NB4 (cell line): ENCODE measurements at regions not wholly inside any gene's neighbourhood (a gene's known extent, or its start where the extent isn't known, plus 50 kb on each side); places are given as distances from the start of the nearest gene placed in this dataset.

Source experiments
- DNase-seq: peaks from one replicate; pipeline ENCODE4 v3.0.0; 2010; ENCODE audit warnings: low read depth
- H3K4me3 ChIP-seq: one replicate; pipeline ENCODE4 v1.5.1; 2011; ENCODE audit warnings: mild to moderate bottlenecking, low read depth, low read length, moderate library complexity
- MYC ChIP-seq: IDR thresholded peaks from 2 replicates; pipeline ENCODE4 v1.6.1; 2011; ENCODE audit warnings: low read depth, low read length
- POLR2A ChIP-seq: IDR thresholded peaks from 2 replicates; pipeline ENCODE4 v1.6.1; 2011; ENCODE audit warnings: mild to moderate bottlenecking; ENCODE audit not compliant: insufficient read length; ENCODE audit errors: extremely low read depth
- TF ChIP-seq, protein P1 (sequence below): IDR thresholded peaks from one replicate; pipeline ENCODE4 v1.5.1; 2012; ENCODE audit warnings: low read depth, low read length
- TF ChIP-seq, protein P2 (sequence below): IDR thresholded peaks from 2 replicates; pipeline ENCODE4 v1.6.1; 2011; ENCODE audit warnings: low read depth, low read length

DNA sequence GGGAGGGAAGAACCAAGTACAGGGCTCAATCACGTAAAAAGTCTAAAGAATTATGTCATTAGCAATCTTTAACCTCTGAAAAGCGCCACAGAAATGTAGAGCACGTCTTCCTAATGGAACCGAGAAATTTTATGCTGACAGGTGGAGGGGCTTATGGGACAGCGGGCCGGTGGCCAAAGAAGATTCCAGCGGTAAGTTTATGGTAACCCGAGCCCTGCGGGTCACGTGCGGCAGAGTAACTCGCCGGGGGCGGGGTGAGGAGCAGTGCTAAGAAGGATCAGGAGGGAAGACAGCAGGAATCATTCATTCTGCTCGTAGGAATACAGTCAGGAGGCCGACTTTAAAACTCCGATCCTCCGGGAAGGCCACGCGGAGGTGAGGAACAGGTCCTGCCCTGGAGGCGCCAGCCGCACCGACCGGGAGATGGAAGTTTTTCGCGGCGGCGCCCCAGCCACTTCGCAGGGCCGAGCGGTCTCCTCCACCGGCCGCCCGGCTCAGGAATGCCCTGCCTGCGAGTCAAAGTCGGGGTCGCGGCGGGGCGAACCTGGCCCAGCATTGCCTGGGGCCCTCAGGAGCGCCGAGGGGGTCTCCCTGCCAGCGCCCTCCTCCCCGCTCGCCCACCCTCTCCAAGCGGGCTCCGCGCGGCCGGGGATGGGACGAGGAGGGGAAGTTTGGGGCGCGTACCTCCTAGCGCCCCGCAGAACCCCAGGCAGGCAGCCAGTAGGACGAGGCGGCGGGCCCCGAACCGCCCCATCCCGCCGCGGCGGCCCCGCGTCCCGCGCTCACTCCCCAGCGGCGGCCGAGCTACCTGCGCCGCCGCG lies 101.8 kb downstream of the ESM1 start:
- no peak overlapping the region for H3K4me3 ChIP-seq
- DNase-seq: no peak
- TF ChIP-seq POLR2A (no peak), MYC (no peak)
- TF ChIP-seq, protein P1, sequence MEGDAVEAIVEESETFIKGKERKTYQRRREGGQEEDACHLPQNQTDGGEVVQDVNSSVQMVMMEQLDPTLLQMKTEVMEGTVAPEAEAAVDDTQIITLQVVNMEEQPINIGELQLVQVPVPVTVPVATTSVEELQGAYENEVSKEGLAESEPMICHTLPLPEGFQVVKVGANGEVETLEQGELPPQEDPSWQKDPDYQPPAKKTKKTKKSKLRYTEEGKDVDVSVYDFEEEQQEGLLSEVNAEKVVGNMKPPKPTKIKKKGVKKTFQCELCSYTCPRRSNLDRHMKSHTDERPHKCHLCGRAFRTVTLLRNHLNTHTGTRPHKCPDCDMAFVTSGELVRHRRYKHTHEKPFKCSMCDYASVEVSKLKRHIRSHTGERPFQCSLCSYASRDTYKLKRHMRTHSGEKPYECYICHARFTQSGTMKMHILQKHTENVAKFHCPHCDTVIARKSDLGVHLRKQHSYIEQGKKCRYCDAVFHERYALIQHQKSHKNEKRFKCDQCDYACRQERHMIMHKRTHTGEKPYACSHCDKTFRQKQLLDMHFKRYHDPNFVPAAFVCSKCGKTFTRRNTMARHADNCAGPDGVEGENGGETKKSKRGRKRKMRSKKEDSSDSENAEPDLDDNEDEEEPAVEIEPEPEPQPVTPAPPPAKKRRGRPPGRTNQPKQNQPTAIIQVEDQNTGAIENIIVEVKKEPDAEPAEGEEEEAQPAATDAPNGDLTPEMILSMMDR: no peak
- TF ChIP-seq, protein P2, sequence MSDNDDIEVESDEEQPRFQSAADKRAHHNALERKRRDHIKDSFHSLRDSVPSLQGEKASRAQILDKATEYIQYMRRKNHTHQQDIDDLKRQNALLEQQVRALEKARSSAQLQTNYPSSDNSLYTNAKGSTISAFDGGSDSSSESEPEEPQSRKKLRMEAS: no peak

DNA sequence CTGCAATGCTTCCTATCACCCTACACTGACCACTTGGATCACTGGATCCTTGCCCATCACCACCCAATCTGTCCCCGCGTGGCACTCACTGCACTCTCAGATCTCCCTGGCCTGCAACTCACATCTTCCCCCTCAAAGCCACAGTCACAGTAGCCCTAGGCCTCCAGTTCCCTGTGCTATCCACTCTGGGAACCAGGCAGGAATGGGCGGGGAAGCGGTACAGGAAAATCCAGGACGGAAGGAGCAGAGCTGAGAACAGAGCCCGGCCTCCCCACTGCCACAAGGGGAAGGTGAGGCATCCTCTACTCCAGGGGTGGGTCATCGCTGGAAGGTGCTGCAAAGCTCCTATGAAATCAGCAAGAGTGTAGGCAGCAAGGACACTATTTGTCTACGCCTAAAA lies 102.6 kb downstream of the ESM1 start:
- no peak overlapping the region for H3K4me3 ChIP-seq
- TF ChIP-seq MYC (no peak), POLR2A (no peak)
- TF ChIP-seq, protein P1: no peak
- TF ChIP-seq, protein P2: no peak
- DNase-seq: no peak

DNA sequence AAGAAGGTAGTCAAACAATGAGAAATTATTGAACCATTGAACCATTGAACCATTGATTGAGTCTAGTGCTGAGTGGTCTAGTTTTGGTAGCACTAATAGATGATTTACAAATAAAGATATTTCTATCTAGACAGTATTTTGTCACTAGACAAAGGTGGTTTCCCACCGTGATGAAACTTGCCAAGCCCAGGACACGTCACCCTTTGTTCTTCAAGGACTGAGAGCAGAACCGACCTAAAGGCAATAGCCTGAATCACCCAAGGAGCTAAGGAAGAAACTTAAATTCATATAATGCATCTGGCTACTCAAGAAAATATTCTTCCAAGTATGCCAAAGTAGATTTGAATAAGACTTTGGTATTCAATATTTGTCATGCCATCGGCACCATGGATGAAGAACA lies 103.3 kb downstream of the ESM1 start:
- no peak for DNase-seq

DNA sequence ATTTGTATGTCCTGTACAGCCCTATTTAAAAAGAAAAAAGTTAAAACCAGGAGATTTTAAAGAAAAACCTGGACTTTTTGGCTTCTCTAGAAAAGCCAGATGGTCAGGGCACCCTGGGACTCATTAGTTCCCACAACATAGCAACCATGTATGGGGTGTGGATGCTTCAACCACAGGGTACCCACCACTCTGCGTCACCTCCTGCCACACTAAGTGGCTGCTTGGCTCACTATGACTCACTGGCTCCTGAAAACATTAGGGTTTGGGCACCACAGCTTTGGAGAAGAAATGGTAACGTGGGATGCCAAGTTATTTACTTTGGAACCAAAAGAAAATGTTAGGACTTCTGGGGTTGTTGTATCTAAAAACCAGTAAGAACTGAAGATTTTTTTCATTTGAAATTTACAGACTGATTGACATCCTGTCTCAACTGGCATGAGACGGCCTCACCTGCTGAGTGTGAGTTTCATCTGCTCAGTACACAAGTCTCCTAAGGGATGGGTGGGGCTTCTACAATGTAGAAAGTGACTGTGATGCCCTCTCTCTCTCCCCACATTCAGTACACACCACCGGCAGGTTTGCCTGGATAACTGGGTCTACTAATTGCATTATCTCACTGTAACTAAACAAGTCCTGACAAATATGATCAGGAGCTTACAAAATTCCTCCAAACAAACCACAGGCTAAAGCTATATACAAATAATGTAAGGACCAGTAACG lies 103.9 kb downstream of the ESM1 start:
- no peak for DNase-seq
- H3K4me3 ChIP-seq: no peak overlapping the region
- TF ChIP-seq, protein P1: no peak
- TF ChIP-seq POLR2A (no peak), MYC (no peak)
- TF ChIP-seq, protein P2: no peak

More for the DNA sequence above, 103.3 kb downstream of the ESM1 start:
- TF ChIP-seq, protein P1: no peak
- TF ChIP-seq POLR2A (no peak), MYC (no peak)
- TF ChIP-seq, protein P2: no peak
- no peak overlapping the region for H3K4me3 ChIP-seq

DNA sequence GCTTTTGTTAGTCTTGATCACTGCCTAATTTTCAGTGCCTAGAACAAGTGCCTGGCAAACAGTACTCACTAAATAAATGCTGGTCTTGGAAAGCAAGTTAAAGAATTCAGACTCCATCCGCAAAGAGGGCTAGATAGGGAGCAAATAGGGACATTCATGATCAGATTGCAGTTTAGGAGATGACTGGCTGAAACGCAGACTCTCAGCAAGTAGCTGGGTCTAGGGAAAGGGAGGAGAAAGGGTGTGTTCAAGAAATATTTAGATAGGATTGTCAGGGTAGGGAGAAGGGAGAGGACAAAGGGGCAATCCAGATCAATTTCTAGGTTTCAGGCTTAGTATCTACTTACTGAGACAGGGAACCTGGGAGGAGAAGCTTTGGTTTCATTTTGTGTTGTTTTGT lies 108.4 kb downstream of the ESM1 start:
- TF ChIP-seq, protein P1: no peak
- TF ChIP-seq MYC: no peak
- TF ChIP-seq, protein P2: no peak
- TF ChIP-seq POLR2A: no peak
- no peak for DNase-seq
- H3K4me3 ChIP-seq: no peak overlapping the region
